ENCODE measurements at regions not wholly inside any gene's neighbourhood (a gene's known extent, or its start where the extent isn't known, plus 50 kb on each side); places are given as distances from the start of the nearest gene placed in this dataset.
"Not testable (repeated sequence)": the region's sequence is repeated elsewhere in the genome, so short reads cannot be mapped to it uniquely, and the experiment has no call there.

- no peak for DNase-seq (ENCODE audit: low spot score)
These were observed 128.0 kb downstream of the ATP23 start for GRCh38 chr12:58069268-58069963.

GRCh38 chr12:58071994-58072393 lies 130.6 kb downstream of the ATP23 start:
- DNase-seq (ENCODE audit: low spot score), result no peak

GRCh38 chr12:58074259-58074658 lies 132.9 kb downstream of the ATP23 start:
- DNase-seq (ENCODE audit: low spot score), result no peak

GRCh38 chr12:58079806-58080205 lies 138.4 kb downstream of the ATP23 start:
- DNase-seq (ENCODE audit: low spot score), result no peak

- no peak for DNase-seq (ENCODE audit: low spot score)
These were observed 140.1 kb downstream of the ATP23 start for GRCh38 chr12:58081488-58081887.

GRCh38 chr12:58082996-58083395 lies 141.6 kb downstream of the ATP23 start:
- DNase-seq (ENCODE audit: low spot score), result no peak

- no peak for DNase-seq (ENCODE audit: low spot score)
These were observed 144.6 kb downstream of the ATP23 start for GRCh38 chr12:58086006-58086405.

GRCh38 chr12:58086930-58087329 lies 145.6 kb downstream of the ATP23 start:
- DNase-seq (ENCODE audit: low spot score), result no peak

GRCh38 chr12:58087423-58088127 lies 146.2 kb downstream of the ATP23 start:
- DNase-seq (ENCODE audit: low spot score), result no peak

- DNase-seq (ENCODE audit: low spot score), result no peak
These were observed 148.2 kb downstream of the ATP23 start for GRCh38 chr12:58089588-58089987.

GRCh38 chr12:58090685-58091084 lies 149.3 kb downstream of the ATP23 start:
- DNase-seq (ENCODE audit: low spot score), result no peak

GRCh38 chr12:58095002-58095401 lies 153.6 kb downstream of the ATP23 start:
- no peak for DNase-seq (ENCODE audit: low spot score)

- no peak for DNase-seq (ENCODE audit: low spot score)
These were observed 156.4 kb downstream of the ATP23 start for GRCh38 chr12:58097741-58098140.

GRCh38 chr12:58099476-58099875 lies 158.1 kb downstream of the ATP23 start:
- no peak for DNase-seq (ENCODE audit: low spot score)

- no peak for DNase-seq (ENCODE audit: low spot score)
These were observed 163.0 kb downstream of the ATP23 start for GRCh38 chr12:58104351-58104755.

- no peak for DNase-seq (ENCODE audit: low spot score)
These were observed 164.1 kb downstream of the ATP23 start for GRCh38 chr12:58105225-58106119.

- no peak for DNase-seq (ENCODE audit: low spot score)
These were observed 164.8 kb downstream of the ATP23 start for GRCh38 chr12:58106195-58106594.

GRCh38 chr12:58117201-58117600 lies 175.8 kb downstream of the ATP23 start:
- DNase-seq (ENCODE audit: low spot score), result no peak

GRCh38 chr12:58117667-58118066 lies 176.3 kb downstream of the ATP23 start:
- DNase-seq (ENCODE audit: low spot score), result no peak

- DNase-seq (ENCODE audit: low spot score), result not testable (repeated sequence)
These were observed 184.4 kb downstream of the ATP23 start for GRCh38 chr12:58125761-58126160.

- DNase-seq (ENCODE audit: low spot score), result no peak
These were observed 190.8 kb downstream of the ATP23 start for GRCh38 chr12:58131986-58132755.

- no peak for DNase-seq (ENCODE audit: low spot score)
These were observed 197.1 kb downstream of the ATP23 start for GRCh38 chr12:58138424-58138823.
